IPS DF 4.7 (cell line): ENCODE measurements at regions not wholly inside any gene's neighbourhood (a gene's known extent, or its start where the extent isn't known, plus 50 kb on each side); places are given as distances from the start of the nearest gene placed in this dataset.
"Not testable (repeated sequence)": the region's sequence is repeated elsewhere in the genome, so short reads cannot be mapped to it uniquely, and the experiment has no call there.

Experiments
- DNase-seq: peaks from one replicate; pipeline ENCODE4 v3.0.0-alpha.2; 2013; ENCODE audit warnings: low spot score; ENCODE audit errors: extremely low read depth

DNA sequence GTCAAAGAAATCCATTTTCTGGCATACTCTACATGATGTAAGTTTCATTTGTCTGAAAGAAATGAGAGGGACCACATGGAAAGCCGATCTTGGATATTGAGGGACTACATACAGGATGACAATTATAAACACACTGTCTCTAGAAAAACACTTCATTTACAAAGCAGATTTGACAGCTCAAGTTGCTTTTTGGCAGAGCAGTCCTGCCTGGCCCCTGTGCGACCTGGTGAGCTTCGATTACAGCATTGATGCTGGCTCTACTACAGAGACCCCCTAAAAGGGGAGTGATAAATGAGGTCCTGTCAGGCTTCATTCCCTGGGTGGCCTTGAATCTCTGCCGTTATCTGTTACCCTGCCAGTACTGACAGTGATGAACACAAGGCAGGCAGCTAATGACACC lies 215.2 kb upstream of the NOCT start:
- DNase-seq = no peak

DNA sequence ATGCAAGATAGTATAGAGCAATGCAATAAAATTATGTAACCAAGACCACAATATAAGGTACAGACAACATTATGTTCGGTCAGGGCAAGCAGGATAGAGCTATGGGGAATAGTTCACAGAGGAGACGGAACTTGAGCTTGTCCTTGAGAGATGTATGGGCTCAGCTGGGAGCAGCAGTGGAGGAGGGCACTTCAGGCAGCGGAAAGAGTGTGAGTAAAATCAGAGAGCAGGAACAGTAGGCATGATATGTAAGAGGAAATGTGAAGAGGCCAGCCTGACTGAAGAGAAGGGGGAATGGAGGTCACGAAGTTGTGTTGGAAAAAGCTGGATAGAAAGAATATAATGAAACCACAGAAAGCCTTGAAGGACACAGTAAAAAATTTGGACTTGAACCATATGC lies 217.2 kb upstream of the NOCT start:
- DNase-seq = no peak

DNA sequence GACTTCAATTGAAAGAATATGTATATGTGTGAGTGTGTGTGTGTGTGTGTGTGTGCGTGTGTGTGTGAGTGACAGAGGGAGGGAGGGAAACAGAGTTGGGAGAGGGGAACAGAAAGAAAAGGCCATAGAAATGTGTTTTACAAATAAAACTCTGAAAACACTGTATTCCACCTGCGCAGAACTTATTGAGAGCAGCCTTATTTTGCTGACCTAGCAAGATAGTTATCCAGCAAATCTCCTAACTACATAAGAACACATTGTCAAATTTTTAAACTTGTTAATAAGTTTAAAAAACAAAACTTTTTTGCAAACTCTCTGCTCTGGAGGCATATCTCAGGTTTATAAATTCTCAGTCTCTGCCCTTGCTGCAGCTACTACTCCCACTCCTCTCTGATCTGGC lies 217.9 kb upstream of the NOCT start:
- no peak for DNase-seq

DNA sequence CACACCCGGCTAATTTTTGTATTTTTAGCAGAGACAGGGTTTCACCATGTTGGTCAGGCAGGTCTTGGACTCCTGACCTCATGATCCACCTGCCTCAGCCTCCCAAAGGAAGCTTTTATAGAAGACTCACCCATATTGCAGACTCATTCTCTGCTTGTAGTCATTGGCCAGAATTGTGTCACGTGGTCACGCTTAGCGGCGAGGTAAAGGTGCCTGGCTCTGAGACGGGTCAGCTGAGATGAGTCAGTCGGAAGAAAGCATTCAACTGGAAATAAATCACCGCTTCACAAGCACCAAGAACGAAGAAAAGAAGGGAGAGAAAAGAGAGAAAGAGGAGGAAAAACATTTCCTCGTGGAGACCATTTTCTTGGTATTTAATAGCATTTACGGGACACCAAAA lies 218.8 kb upstream of the NOCT start:
- no peak for DNase-seq

DNA sequence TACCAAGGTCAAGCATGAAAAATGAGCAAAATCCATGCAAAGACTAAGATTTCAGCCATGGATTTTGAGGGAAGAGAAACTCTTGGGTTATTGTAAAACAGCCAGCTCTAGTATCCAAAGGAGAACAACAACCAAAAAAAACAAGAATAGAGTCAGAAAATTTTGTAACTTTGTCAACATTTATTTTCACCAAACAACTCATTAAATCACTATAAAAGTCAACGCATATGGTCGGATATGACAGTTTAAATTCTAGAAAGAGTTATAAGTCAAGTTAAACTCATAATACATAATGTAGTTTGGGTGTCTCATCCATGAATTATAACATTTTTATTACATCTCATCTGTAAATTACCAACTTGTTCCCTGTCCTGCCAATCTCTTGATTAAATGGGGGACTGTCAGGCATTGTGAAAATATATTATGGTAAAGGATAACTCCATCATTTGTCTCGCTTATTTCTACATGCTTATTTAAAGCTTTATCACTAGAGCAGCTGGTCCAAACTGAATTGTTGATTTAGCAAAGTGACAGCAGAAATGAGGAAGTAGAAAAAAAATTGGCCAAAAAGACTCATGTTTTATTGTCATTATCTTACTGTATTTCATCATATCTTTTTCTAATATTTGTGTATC lies 224.8 kb upstream of the NOCT start:
- DNase-seq = no peak

DNA sequence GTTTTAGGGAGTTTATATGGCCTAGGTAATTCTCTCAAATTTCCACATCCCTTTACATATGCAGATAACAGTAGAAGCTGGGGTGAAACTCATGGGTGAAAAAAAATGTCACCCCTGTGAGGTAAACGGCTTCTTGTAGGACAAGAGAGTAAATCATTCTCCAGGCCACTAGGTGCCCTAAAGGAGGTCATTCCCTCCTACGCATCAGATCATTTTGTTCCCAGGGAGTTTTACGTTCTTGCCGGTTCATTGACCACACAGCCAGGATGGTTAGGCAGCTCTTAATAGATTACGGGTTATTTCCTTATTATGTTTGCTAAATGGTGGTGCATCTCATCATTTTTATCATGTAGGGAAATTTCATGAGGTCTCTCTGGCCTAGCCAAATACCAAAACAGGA lies 225.8 kb upstream of the NOCT start:
- DNase-seq = no peak

DNA sequence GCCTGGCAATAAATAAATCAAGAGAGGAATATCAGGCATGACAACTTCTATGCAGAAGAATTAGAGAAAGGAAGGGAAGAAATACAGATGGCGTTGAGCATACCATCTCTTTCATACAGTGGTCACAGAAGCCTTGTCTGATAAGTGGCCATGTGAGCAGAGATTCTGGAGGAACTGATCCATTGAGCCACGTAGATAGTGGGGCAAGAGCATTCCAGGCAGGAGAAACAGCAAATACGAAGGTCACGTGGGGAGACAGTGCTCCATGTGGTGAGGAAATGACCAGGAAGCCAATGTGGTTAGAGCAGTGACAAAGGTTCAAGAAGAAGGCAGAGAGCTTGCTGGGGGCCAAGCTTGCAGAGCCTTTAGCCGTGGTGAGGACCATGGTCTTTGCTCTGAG lies 226.7 kb upstream of the NOCT start:
- DNase-seq = no peak

DNA sequence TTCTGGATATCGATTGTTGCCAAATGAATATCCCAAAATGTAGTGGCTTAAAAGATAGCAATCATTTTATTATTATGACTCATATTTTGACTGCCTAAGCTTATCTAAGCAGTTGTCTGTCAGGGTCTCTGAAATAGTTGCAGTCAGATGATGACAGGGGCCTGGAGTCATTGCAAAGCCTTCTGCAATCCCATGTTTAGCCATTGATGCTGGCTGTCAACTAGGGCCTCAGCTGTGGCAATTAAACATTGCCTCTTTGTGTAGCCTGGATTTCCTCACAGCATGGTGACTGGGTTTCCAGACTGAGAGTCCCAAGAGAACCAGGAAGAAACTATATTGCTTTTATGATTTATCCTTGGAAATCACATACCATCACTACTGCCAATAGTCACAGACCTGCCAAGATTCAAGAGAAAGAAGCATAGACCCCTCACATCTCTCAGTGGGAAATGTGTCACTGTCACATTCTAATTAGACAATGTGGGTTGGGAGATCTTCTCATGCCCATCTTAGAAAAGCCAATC lies 227.3 kb upstream of the NOCT start:
- DNase-seq = no peak

DNA sequence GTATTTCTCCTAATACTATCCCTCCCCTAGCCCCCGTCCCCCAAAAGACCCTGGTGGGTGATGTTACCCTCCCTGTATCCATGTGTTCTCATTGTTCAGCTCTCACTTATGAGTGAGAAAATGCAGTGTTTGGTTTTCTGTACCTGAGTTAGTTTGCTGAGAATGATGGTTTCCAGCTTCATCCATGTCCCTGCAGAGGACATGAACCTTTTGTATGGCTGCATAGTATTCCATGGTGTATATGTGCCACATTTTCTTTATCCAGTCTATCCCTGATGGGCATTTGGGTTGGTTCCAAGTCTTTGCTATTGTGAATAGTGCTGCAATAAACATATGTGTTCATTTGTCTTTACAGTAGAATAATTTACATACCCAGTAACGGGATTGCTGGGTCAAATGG lies 235.8 kb upstream of the NOCT start:
- not testable (repeated sequence) for DNase-seq

DNA sequence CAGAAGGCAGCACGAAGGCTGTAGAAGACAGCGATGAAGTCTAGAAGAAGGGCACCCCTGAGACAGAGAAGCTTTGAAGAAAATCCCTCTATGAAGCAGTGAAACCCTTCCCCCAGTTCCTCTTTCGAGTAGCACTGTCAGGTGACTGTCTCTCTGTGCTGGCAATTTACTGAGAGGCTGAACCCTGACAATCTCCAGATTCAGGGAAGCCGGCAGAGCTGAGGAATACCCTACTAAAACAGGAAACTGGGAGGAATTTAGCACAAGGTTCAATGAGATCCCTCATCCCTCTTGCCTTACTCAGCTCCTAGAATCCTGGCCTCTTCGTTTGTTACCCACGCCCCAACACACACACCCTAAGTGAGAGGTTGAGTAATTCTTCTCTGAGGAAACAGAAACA lies 239.7 kb upstream of the NOCT start:
- DNase-seq = no peak

DNA sequence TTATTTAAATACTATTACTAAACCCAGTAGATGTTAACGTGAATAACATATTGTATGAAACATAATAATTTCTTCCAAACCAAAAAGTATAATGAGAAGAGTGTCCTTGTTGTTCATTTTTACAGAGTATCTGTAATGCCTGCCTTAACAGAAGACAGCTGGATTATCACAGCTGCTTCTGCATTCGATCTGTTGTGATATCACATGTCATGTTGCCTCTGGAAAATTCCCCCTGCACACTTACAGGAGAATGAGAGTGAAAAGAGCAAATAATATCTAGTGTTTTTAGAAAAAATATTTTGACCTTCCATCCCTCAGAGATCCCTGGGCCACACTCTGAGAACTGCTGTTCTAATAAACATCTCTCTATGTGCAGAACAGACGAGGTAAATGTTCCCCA lies 240.1 kb upstream of the NOCT start:
- DNase-seq = no peak

DNA sequence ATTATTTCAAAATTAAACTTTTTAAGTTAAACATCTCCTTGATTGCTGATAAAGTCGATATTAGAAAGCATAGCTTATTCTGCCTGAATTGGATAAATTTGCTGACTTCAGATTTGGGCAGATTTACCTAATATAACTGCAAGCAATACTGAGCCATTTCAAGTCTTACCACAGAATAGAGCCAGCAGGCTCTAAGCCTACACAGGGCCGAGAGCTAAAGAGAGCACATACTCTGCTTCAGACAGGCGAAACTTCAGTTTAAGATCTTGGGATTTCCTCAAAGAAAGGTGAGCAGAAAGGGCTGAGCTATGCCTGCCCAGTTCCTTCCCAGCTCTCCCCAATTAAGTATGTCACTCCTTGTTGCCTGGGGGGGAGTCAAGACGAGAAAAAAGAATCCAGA lies 240.6 kb upstream of the NOCT start:
- DNase-seq = no peak

DNA sequence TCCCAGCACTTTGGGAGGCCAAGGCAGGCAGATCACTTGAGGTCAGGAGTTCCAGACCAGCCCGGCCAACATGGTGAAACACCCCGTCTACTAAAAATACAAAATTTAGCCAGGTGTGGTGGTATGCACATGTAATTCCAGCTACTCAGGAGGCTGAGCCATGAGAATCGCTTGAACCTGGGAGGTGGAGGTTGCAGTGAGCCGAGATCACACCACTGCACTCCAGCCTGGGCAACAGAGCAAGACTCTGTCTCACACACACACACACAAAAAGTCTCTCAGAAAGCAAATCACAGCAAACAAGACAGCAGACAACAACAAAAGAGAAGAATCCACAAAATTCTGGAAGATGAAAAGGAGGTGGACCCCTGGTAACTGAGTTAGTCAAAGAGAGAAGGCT lies 241.5 kb upstream of the NOCT start:
- DNase-seq = not testable (repeated sequence)

DNA sequence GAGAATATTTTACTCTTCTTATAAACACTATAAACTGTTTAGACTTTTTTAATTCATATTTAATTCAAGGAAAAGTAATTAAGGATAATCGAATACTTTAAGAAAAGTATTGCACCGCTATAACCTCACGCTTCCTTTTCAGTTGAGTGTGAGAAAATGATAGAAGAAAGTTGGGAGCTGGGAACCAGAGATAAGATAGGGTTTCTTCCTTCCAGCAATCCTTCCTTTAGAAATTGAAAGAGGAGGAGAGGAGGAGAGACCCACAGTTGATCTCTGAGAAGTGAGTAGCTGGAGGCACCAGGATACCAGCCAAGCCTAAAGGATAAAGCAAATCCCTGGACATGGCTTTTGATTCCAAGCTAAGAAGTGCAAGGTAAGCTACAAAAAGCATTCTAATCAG lies 242.3 kb upstream of the NOCT start:
- no peak for DNase-seq

DNA sequence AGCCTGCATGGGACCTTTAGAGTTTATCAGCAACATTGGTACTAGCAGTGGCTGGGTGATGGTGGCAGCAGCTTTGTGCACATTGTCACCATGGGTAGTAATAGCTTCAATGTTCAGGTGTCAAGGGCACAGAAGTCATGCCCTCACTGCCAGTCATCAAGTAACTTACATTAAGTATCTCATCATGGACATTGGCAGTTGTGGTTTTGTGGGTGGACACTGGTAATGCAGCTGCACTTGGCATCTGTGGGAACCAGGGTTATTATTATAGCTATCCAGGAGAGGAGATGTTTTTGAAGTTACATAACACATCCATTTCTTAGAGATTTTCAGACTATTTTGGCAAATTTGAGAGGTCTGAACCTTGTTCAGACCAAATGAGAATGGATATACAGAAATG lies 243.2 kb upstream of the NOCT start:
- no peak for DNase-seq

DNA sequence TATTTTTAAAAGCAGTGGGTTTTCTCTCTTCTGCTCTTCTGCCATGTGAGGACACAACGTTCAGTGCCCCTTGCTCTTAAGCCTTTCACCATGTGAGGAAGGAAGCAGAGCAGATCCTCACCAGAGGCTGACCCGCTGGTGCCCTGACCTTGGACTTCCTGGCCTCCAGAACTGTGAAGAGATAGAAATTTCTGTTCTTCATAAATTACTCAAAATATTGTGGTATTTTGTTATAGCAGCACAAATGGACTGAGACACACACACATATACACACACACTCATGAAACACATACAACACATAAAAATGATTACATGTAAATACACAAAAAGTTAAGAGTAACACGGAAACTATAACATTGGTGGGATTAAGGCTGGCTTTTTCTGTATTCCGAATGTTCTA lies 244.8 kb upstream of the NOCT start:
- no peak for DNase-seq

DNA sequence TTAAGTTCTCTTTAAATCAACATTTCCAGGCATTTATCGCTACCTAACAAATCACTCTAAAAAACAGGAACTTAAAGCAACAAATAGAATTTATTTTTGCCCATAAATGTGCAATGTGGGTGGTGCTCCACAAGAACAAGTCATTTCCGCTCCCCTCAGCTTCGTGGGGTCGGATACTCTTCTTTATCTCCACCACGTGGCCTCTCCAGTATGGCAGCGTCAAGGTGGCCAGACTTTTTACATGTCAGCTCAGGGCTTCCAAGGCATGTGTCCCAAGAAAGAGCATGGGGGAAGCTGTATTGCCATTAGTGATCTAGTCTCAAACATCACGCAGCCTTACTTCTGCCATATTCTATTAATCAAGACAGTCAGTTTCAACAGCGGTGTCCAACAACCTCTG lies 249.2 kb upstream of the NOCT start:
- DNase-seq = no peak

DNA sequence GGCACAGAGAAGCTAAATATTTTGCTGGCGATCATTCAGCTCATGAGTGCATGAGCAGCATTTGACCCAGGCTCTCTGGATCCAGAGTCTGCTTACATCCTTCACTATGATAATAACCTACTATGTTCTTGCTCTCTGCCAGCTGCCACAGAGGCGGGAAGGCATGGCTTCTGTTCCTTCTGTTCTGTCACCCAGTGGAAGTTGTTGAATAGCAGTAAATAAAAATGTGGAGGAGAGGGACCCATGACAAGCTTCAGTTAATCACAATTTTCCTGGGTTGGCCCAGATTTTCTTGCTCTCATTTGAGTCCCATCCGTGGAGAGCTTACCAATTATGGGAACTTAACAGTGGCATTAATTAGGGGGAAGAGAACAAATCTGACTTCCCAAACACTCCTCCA lies 250.1 kb upstream of the NOCT start:
- DNase-seq = no peak

DNA sequence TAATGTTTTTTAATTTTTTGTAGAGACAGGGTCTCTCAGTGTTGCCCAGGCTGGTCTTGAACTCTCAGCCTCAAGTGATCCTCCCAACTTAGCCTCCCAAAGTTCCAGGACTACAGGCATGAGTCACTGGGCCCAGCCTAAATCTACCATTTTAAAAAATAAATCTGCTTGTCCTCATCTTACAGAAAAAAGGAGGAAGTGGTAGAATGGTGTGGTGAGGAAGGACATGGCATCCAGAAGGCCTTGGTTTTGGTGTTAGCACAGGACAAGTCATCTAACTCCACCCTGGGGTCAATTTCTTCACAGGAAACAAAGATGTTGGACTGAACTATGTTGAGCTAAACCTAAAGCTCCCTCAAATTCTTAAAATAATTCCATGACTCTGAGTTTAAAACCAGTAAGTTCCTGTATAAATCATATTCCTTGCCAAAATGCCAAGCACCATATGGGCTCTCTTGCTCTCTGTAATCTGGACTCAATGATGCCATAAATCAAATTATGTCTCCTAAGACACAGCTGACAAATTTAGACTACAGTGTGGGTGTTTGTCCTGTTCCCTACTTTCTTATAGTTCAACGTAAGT lies 253.9 kb upstream of the NOCT start:
- DNase-seq = no peak

DNA sequence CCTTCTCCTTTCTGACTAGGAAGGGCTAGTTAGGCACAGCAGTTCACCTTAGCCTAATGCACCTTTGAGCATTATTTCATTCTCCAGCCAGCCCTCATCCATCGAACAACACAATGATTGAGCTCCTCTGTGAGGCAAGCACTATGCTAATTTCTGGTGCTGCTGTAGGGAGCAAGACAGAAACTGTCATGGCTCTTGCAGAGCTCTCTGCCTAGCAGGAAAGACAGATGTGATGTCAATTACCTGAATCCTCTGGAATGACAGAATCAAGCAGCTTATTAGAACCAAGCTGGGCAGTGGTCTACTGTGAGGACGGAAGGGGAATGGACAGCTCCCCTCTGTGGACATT lies 256.1 kb upstream of the NOCT start:
- DNase-seq = no peak

DNA sequence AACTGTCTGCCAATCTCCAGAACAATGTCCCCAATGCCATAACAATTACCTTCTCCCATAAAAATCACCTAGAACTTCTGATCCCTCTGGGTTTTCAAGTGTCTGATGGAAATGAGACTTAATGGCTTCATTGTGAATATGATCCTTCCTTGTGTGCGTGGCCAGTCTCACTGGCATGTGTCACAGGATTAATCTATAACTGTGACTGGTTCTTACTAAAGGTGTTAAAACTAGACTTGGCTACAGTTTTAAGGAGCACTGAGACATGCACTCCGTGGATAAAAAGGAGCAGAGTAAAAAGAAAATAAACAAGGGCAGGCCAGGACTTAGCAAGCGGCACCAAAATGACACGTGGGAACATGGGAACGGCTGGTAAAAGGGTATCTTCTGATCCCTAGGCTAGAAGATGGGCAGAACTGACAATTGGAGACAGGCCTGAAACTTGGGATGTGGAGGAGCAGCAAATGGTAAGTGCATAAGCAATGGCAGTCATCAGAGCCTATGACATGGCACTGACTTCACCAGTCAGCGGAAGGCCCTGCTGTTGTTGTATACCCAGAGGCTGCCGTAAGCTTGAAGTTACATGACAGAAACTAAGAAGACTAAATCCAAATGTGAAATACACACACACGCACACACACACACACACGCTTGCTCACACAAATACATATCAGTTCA lies 256.6 kb upstream of the NOCT start:
- no peak for DNase-seq

DNA sequence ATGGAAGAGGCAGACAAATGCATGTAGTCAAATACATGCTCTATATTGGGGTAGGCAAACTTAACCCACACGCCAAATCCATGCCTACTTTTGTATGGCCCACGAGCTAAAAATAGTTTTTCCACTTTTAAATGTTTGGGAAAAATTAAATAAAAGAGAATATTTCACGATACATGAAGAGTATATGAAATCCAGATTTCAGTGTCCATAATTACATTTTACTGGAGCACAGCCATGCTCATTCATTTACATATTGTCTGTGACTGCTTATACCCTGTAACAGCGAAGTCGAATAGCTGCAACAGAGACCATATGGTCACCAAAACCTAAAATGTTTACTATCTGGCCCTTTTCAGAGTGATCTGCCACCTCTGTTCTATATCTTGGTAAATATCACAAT lies 257.4 kb upstream of the NOCT start:
- DNase-seq = no peak

DNA sequence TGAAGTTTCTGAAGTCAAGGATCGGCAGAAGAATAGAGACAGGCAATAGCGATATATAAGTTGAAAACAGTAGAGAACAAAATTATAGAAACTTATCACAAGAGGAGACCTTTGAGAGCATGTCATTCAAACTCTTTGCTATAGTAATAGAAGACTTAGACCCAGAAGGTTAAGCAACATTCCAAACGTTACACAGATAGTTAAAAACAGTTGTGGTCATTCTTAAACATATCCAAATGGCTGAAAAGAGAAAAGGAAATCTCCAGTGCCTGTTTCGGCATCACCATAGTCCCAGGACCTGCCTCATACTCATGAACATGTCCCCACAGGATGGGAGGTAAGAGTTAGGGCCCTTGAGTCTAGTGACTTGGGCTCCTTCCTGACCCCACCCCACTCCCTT lies 258.1 kb upstream of the NOCT start:
- DNase-seq = no peak
